GM12891 (cell line): ENCODE measurements at regions not wholly inside any gene's neighbourhood (a gene's known extent, or its start where the extent isn't known, plus 50 kb on each side); places are given as distances from the start of the nearest gene placed in this dataset.

Experiments
- DNase-seq: peaks from one replicate; pipeline ENCODE4 v3.0.0; 2011; ENCODE audit warnings: low spot score; ENCODE audit not compliant: insufficient read length
- FAIRE-seq: peaks from 2 replicates; lab custom pipeline; 2011; peaks lifted over from hg19 to GRCh38; lab: Jason Lieb, UNC
- PAX5 ChIP-seq: IDR thresholded peaks from 2 replicates; pipeline ENCODE4 v1.6.1; 2011; ENCODE audit warnings: low read length, moderate library complexity, mild to moderate bottlenecking; ENCODE audit not compliant: insufficient read depth, severe bottlenecking
- POLR2A ChIP-seq: IDR thresholded peaks from 2 replicates; pipeline ENCODE4 v1.6.1; 2011; ENCODE audit warnings: low read depth, low read length, control low read depth
- POLR2AphosphoS5 ChIP-seq: IDR thresholded peaks from 2 replicates; pipeline ENCODE4 v1.6.1; 2011; ENCODE audit warnings: low read depth, low read length, control low read depth
- POU2F2 ChIP-seq: IDR thresholded peaks from 2 replicates; pipeline ENCODE4 v1.6.1; 2011; ENCODE audit warnings: low read depth, mild to moderate bottlenecking, control low read depth, low read length, moderate library complexity
- SPI1 ChIP-seq: IDR thresholded peaks from 2 replicates; pipeline ENCODE4 v1.6.1; 2011; ENCODE audit warnings: low read depth, low read length, control low read depth
- TAF1 ChIP-seq: IDR thresholded peaks from 2 replicates; pipeline ENCODE4 v1.6.1; 2011; ENCODE audit warnings: low read depth, low read length, control low read depth

DNA sequence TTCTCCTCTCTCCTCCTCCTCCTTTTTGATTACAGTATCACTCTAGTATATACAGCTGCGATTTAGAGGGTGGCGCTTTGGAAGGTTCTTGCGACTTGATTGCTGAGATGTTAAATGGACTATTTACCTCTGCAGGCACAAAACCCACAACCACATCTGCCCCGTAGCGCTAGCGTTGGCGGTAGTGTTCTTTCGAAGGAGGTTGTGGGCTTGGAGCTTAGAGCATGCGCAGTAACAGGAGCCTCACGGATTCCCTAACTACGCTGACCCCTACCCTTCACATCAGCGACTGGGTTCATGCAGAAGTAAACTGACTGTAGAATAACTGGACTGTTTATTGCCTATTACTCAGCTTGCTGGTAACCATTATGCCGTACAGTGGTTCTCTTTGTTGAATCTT, 58.0 kb downstream of the CGGBP1 start:
- no peak for FAIRE-seq
- DNase-seq: no peak
- no peak for TF ChIP-seq POLR2A
- TF ChIP-seq POU2F2: no peak
- TF ChIP-seq POLR2AphosphoS5: no peak
- TF ChIP-seq TAF1: no peak
- no peak for TF ChIP-seq PAX5
- TF ChIP-seq SPI1: no peak

GRCh38 chr3:87997966-87998365, 60.8 kb downstream of the CGGBP1 start:
- DNase-seq: no peak
- FAIRE-seq: no peak
- TF ChIP-seq PAX5: no peak
- no peak for TF ChIP-seq TAF1
- no peak for TF ChIP-seq POU2F2
- no peak for TF ChIP-seq POLR2AphosphoS5
- peak; percentile 63 for TF ChIP-seq SPI1

GRCh38 chr3:87997298-87997697, 61.5 kb downstream of the CGGBP1 start:
- no peak for TF ChIP-seq POLR2A
- FAIRE-seq: peak; percentile 56
- no peak for DNase-seq

DNA sequence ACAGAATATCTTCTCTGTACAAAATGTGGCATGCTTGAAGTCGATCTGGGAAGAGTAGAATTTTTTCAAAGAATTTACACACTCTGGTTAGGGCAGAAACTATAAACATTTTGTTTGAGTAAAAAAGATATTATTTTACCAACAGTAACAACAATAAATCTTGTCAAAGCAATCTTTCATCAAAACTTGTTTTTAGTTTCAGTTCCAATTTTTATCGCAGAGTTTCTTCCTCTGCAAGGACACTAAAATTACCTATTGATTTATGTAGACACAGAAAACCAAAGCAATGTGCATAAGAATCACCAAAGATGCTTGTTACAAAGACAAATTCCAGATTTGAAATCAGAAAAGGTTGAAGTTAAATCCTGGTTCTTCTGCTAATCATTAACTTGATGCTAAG, 61.9 kb downstream of the CGGBP1 start:
- DNase-seq: no peak
- no peak for FAIRE-seq
- no peak for TF ChIP-seq POU2F2
- TF ChIP-seq SPI1: no peak

DNA sequence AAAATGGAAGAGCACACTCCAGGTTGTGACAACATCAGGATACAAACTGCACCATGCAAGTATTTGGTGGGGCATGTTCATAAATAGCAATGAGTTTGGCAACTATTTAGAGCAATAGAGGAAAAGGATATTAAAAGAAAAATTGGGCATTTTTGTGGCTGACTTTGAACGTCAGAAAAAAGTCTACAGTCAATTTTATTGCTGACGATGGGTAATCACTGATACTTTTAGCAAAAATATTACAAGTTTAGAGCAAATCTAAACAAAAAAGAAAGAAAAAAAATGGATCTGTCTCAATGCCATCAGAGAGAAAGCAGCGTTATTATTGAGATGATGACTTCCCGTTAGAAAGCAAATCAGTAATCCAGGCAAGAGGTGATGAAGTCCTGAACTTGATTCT, 65.2 kb downstream of the CGGBP1 start:
- no peak for FAIRE-seq
- DNase-seq: no peak
- TF ChIP-seq SPI1 (no peak), POU2F2 (no peak), TAF1 (no peak), POLR2AphosphoS5 (no peak), PAX5 (no peak), POLR2A (no peak)

- FAIRE-seq: no peak
Observed at GRCh38 chr3:87987952-87988351, 70.9 kb downstream of the CGGBP1 start.

GRCh38 chr3:87982421-87982820, 76.4 kb downstream of the CGGBP1 start:
- no peak for TF ChIP-seq POU2F2
- no peak for TF ChIP-seq PAX5
- TF ChIP-seq POLR2AphosphoS5: no peak
- TF ChIP-seq POLR2A: no peak
- TF ChIP-seq SPI1: no peak
- no peak for TF ChIP-seq TAF1
- FAIRE-seq: no peak
- no peak for DNase-seq

More at GRCh38 chr3:87987952-87988351, 70.9 kb downstream of the CGGBP1 start:
- DNase-seq: no peak
- no peak for TF ChIP-seq POLR2AphosphoS5
- TF ChIP-seq PAX5: no peak
- no peak for TF ChIP-seq TAF1
- TF ChIP-seq SPI1: no peak
- TF ChIP-seq POU2F2: no peak
- TF ChIP-seq POLR2A: no peak

- no peak for FAIRE-seq
- TF ChIP-seq SPI1 (no peak), TAF1 (no peak), PAX5 (no peak), POLR2AphosphoS5 (no peak), POU2F2 (no peak), POLR2A (no peak)
- DNase-seq: no peak
Observed at GRCh38 chr3:87979527-87979926, 79.3 kb downstream of the CGGBP1 start.

GRCh38 chr3:87977765-87978164, 81.0 kb downstream of the CGGBP1 start:
- FAIRE-seq (no peak), DNase-seq (no peak)
- no peak for TF ChIP-seq POLR2AphosphoS5
- no peak for TF ChIP-seq POLR2A
- TF ChIP-seq PAX5: no peak
- no peak for TF ChIP-seq POU2F2
- no peak for TF ChIP-seq TAF1
- no peak for TF ChIP-seq SPI1

DNA sequence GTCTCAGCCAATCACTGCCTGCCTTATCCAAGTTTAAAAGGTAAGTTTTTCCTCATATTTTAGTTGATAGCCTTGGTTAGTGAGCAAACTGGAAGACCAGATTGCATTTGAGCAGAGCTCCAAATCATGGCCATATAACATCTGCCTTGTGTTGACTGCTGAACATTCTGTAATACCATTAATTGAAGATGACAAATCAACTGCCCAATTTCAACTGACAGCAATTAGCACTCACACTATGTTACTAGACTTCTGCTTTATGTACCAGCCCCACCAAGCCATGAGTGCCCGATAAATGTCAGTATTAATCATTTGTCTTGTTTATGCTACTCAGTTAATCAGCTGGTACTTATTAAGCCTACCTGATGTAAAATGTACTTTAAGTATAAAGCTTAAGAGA, 83.1 kb downstream of the CGGBP1 start:
- no peak for FAIRE-seq
- TF ChIP-seq PAX5 (no peak), POLR2A (no peak), POU2F2 (no peak), POLR2AphosphoS5 (no peak), SPI1 (no peak), TAF1 (no peak)
- DNase-seq: no peak

DNA sequence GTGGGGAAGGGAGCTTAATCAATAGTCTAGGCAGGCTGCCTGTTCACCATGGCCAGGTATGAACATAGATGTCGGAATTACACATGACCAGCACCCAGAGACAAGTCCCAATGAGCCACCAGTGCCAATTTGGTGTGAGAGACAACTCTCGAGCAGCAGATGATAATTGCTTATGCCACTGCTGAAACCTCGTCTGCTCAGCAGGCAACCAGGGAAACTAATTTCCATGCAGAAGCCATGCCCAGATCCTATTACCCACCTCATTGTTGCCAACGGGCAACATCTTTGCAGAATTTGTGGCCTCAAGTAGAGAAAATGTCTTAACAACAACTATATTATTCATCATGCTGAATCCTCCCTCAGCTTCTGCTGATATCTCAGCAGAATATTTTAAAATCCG, 84.9 kb downstream of the CGGBP1 start:
- DNase-seq (no peak), FAIRE-seq (no peak)
- TF ChIP-seq TAF1: no peak
- TF ChIP-seq POU2F2: no peak
- TF ChIP-seq POLR2AphosphoS5: no peak
- TF ChIP-seq POLR2A: no peak
- TF ChIP-seq PAX5: no peak
- TF ChIP-seq SPI1: no peak
